ENCODE measurements at regions not wholly inside any gene's neighbourhood (a gene's known extent, or its start where the extent isn't known, plus 50 kb on each side); places are given as distances from the start of the nearest gene placed in this dataset.

- H3K4me3 ChIP-seq, result no peak overlapping the region
- peak in 1 of 5 donors; percentile 24 for DNase-seq
- no peak overlapping the region for H3K27ac ChIP-seq
- intact Hi-C loops (cut with DNase I), result no loop called here
- no peaks in the 10 kb centered on the region for H3K36me3 ChIP-seq
- no peaks in the 10 kb centered on the region for H3K27me3 ChIP-seq
- H3K9me3 ChIP-seq, result no peaks in the 10 kb centered on the region
- 61 to 64% (median 62%) methylated on average over 7 of the region's 7 CpGs for WGBS, 3 donors
- H3K4me1 ChIP-seq (ENCODE audit: insufficient read depth), result peaks cover 3% of the 10 kb centered on the region
- TF ChIP-seq CTCF (IDR thresholded peaks at IDR 0.05) (no peak), POLR2A (IDR thresholded peaks at IDR 0.05) (no peak)
Measured at GRCh38 chr1:98325646-98326440, 335.7 kb upstream of the SNX7 start.

DNA sequence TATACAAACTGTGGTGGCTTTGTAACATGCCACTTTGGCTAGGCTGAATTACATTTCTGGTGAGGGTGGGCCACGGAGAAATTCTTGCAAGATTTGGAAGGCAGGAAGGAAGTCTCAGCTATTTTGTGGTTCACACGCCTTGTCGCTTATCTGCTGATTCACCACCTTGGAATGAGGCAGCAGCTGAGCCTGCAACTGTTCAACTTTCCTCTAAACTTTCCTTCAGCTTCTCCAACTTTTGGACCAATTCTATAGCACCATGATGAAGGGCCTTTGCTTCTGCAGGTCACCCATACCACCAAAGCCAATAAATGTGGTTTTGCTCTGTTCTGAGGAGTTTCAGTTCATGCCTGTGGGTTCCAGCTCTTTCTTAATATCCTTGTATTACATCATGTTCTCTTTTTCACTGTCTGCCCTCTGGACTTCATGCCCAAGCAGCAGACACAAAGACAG, 337.6 kb upstream of the SNX7 start:
- Histone ChIP-seq H3K27ac (no peak overlapping the region), H3K4me3 (no peak overlapping the region), H3K27me3 (no peaks in the 10 kb centered on the region), H3K9me3 (no peaks in the 10 kb centered on the region), H3K4me1 (ENCODE audit: insufficient read depth) (peaks cover 3% of the 10 kb centered on the region), H3K36me3 (no peaks in the 10 kb centered on the region)
- no peak for DNase-seq
- WGBS, 3 donors, result 5 to 13% (median 9%) methylated on average over 3 of the region's 3 CpGs
- TF ChIP-seq EP300 (IDR thresholded peaks at IDR 0.05) (no peak), CTCF (IDR thresholded peaks at IDR 0.05) (no peak), POLR2A (IDR thresholded peaks at IDR 0.05) (no peak)
- intact Hi-C loops (cut with DNase I), result no loop called here

DNA sequence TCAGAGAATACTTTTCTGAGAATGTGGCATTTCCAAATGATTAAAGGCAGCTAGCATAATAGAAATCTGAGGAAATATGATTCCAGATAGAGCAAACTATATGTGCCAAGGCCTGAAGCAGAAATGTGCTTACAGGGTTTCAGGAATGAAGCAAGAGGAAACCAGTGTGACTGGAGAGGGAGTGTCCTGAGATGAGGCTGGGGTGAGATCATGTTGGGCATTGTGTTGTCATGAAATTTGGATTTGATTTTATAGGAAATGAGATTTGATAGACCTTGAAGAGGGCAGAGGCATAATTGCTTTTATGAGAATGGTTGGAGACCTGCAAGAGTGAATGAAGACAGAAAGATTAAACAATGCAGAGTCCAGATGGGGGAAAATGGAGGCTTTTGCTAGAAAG, 338.1 kb upstream of the SNX7 start:
- Histone ChIP-seq H3K9me3 (no peaks in the 10 kb centered on the region), H3K4me1 (ENCODE audit: insufficient read depth) (peaks cover 3% of the 10 kb centered on the region)
- intact Hi-C loops (cut with DNase I), result no loop called here

GRCh38 chr1:98322966-98323365, 338.6 kb upstream of the SNX7 start:
- H3K36me3 ChIP-seq, result no peaks in the 10 kb centered on the region
- no peak overlapping the region for H3K4me3 ChIP-seq
- 84 to 95% (median 91%) methylated on average over 1 of the region's 1 CpG for WGBS, 3 donors
- H3K4me1 ChIP-seq (ENCODE audit: insufficient read depth), result peaks cover 3% of the 10 kb centered on the region
- no peaks in the 10 kb centered on the region for H3K27me3 ChIP-seq
- H3K27ac ChIP-seq, result no peak overlapping the region
- no peak for DNase-seq
- no peaks in the 10 kb centered on the region for H3K9me3 ChIP-seq
- intact Hi-C loops (cut with DNase I), result no loop called here
- TF ChIP-seq POLR2A (IDR thresholded peaks at IDR 0.05) (no peak), EP300 (IDR thresholded peaks at IDR 0.05) (no peak), CTCF (IDR thresholded peaks at IDR 0.05) (no peak)

More for the DNA sequence above, 338.1 kb upstream of the SNX7 start:
- Histone ChIP-seq H3K27ac (no peak overlapping the region), H3K36me3 (no peaks in the 10 kb centered on the region), H3K27me3 (no peaks in the 10 kb centered on the region), H3K4me3 (no peak overlapping the region)
- no peak for TF ChIP-seq CTCF (IDR thresholded peaks at IDR 0.05)
- TF ChIP-seq POLR2A (IDR thresholded peaks at IDR 0.05), result no peak
- no peak for TF ChIP-seq EP300 (IDR thresholded peaks at IDR 0.05)
- no peak for DNase-seq

Data from ovary (tissue), 7 donors.